PFSK-1 (cell line): ENCODE measurements at regions not wholly inside any gene's neighbourhood (a gene's known extent, or its start where the extent isn't known, plus 50 kb on each side); places are given as distances from the start of the nearest gene placed in this dataset.

Experiments
- POLR2AphosphoS5 ChIP-seq: IDR thresholded peaks from 2 replicates; pipeline ENCODE4 v1.6.1; 2012; ENCODE audit warnings: low read depth, mild to moderate bottlenecking, control low read depth, low read length, moderate library complexity
- REST ChIP-seq, 2 experiments: IDR thresholded peaks; 2 replicates each; pipeline versions ENCODE4 v1.6.1 to v1.8.0; 2011 to 2012; ENCODE audit warnings: low read depth in 2 of 2, low read length in 2 of 2, control low read depth in 1 of 2, inconsistent platforms in 1 of 2, mild to moderate bottlenecking in 1 of 2, moderate library complexity in 1 of 2; ENCODE audit not compliant: insufficient read depth in 1 of 2
- TAF1 ChIP-seq: IDR thresholded peaks from 2 replicates; pipeline ENCODE4 v1.6.1; 2012; ENCODE audit warnings: low read length, control low read depth, borderline replicate concordance; ENCODE audit not compliant: insufficient read depth

DNA sequence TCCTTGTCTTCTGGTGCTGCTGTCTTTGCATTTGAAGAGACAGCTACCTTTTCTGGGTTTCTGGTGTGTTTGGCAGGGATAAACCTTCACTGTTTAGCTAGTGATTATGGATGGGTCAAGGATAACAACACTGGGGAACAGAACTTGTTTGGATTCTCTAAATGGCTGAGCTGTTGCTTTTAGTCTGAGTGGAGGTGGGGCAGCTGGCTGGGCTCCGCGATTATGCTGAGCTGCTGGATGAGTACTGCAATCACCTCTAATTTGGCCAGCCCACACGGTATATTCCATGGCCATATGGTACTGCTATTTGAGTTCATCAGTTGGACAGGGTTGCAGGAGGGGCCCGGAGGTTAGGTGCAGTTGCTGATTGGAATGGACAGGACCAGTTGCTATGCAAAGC is 361.6 kb upstream of the TFPI start:
- TF ChIP-seq TAF1 (no peak), POLR2AphosphoS5 (no peak), REST (IDR thresholded peaks at IDR 0.05; ENCODE audit: insufficient read depth in 1 of 2, low read depth in 2 of 2, low read length in 2 of 2) (no peak)
